Coronary artery (tissue), 2 donors: ENCODE measurements at regions not wholly inside any gene's neighbourhood (a gene's known extent, or its start where the extent isn't known, plus 50 kb on each side); places are given as distances from the start of the nearest gene placed in this dataset.
"Not testable (repeated sequence)": the region's sequence is repeated elsewhere in the genome, so short reads cannot be mapped to it uniquely, and the experiment has no call there.

ENCODE experiments used
- DNase-seq: peaks from one replicate; pipeline ENCODE4 v3.0.0-alpha.2; 2017; ENCODE audit warnings: low spot score
- H3K27ac ChIP-seq, 2 donors: fragments of 200-600 bp; sonication (generic); one replicate each; pipeline ENCODE4 v1.5.1; 2016 to 2019
- H3K4me3 ChIP-seq: fragments of 200-600 bp; sonication (generic); 2 replicates; pipeline ENCODE4 v1.5.1; 2016; ENCODE audit warnings: mild to moderate bottlenecking, moderate library complexity
- CTCF ChIP-seq: fragments of 200-600 bp; sonication (generic); IDR thresholded peaks from one replicate; pipeline ENCODE4 v1.5.1; 2019; ENCODE audit warnings: antibody characterized with exemption

GRCh38 chr17:22373911-22374310 lies 681.6 kb downstream of the KCNJ18 start:
- Histone ChIP-seq H3K27ac (no peak overlapping the region), H3K4me3 (no peak overlapping the region)
- no peak for TF ChIP-seq CTCF
- no peak for DNase-seq

DNA sequence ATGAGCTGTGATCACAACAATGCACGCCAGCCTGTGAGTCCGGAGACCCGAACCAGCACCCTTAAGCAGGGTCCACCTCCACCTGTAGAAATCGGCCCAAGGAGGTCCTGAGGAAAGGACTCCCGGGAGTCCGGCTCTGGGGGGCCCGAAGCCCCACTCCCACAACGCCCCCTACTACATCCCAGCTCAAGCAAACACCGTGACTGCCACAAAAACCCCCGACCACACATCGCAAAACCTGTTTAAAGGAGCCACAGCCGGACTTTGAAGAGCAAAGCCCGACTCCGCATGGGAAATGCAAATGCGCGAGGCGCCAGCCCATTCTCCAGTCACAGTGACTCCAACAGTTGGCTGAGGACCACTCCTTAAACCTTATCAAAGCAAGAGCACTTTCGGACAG lies 682.4 kb downstream of the KCNJ18 start:
- no peak for DNase-seq
- H3K4me3 ChIP-seq, result no peak overlapping the region
- no peak for TF ChIP-seq CTCF
- H3K27ac ChIP-seq, result no peak overlapping the region

- DNase-seq, H3K4me3 ChIP-seq, H3K27ac ChIP-seq: not testable (repeated sequence)
These were observed 684.4 kb downstream of the KCNJ18 start for GRCh38 chr17:22376747-22377146.

GRCh38 chr17:22378748-22379147 lies 686.4 kb downstream of the KCNJ18 start:
- DNase-seq, H3K27ac ChIP-seq, H3K4me3 ChIP-seq: not testable (repeated sequence)

- H3K4me3 ChIP-seq, H3K27ac ChIP-seq, DNase-seq: not testable (repeated sequence)
These were observed 689.3 kb downstream of the KCNJ18 start for GRCh38 chr17:22381589-22381988.

DNA sequence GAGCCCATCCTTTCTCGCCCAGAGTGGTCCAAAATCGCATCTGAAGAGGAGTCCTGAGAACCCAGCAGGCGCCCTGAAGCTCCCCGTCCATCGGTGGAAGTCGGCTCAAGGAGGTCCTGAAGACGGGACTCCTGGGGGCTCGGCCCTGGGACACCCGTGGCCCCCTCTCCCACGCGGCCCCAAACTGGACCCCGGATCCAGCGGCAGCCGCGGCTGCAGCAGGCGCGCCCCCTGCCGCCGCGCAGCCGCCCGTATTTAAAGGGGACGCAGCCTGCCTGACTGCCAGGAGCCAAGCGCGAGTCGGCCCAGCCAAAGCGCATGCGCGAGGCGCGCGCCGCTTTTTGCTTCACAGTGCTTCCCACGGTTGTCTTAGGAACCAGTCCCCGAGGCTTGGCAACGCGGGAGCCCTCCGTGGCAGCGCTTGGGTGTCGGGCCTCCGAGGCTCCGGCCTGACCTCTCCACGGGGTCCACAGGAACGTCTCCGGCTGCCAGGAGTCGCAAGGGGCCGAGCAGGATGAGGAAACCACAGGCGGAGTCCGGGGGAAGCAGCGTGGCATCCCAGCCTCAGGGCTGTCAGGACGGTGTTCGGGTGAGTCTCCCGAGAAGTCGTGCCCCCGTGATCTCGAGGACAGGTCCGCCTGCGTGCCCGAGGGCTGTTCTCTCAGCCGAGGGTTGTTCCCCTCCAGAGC lies 691.6 kb downstream of the KCNJ18 start:
- DNase-seq, H3K4me3 ChIP-seq, H3K27ac ChIP-seq: not testable (repeated sequence)

DNA sequence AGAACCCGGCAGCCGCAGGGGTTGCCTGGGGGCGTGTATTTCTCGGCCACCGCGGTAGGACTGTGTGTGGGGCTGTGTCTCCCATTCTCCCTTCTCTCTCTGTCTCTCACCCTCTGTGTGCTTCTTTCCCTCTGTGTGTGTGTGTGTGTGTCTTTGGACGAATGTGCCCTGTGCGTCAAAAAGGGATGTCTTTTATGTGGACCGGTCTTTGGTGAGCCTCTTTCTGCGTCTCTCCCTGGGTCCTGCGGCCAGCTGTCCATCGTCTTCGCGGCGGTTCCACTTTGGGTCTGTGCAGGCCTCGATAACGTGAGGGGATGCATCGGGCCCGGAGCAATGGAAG lies 692.1 kb downstream of the KCNJ18 start:
- DNase-seq, H3K27ac ChIP-seq, H3K4me3 ChIP-seq: not testable (repeated sequence)

DNA sequence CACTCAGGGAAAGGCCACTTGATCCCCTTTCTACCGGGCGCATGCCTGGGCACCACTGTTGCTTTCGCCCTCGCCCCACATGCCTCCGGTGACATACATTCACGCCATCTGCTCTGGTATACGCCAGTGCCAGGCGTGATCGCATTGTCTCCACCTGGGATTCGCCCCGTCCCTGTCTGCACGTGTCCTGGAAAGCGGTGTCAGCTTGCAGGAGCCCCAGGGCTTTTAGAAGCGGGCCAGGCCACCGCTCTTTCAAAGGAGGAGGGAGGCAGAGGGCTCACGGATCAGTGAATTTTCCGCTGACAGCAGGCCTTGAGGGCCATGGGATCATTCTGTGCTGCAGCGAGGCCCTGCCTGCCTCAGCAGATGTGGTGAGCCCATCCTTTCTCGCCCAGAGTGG lies 706.1 kb downstream of the KCNJ18 start:
- DNase-seq, H3K4me3 ChIP-seq, H3K27ac ChIP-seq: not testable (repeated sequence)

DNA sequence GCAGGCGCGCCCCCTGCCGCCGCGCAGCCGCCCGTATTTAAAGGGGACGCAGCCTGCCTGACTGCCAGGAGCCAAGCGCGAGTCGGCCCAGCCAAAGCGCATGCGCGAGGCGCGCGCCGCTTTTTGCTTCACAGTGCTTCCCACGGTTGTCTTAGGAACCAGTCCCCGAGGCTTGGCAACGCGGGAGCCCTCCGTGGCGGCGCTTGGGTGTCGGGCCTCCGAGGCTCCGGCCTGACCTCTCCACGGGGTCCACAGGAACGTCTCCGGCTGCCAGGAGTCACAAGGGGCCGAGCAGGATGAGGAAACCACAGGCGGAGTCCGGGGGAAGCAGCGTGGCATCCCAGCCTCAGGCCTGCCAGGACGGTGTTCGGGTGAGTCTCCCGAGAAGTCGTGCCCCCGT lies 706.7 kb downstream of the KCNJ18 start:
- not testable (repeated sequence) for DNase-seq, H3K27ac ChIP-seq, H3K4me3 ChIP-seq

- not testable (repeated sequence) for H3K27ac ChIP-seq, H3K4me3 ChIP-seq, DNase-seq
These were observed 712.8 kb downstream of the KCNJ18 start for GRCh38 chr17:22405080-22405479.

GRCh38 chr17:22409160-22409751 lies 716.9 kb downstream of the KCNJ18 start:
- no peak for TF ChIP-seq CTCF

More at GRCh38 chr17:22409160-22409751, 716.9 kb downstream of the KCNJ18 start:
- no peak for DNase-seq
- Histone ChIP-seq H3K4me3 (no peak overlapping the region), H3K27ac (no peak overlapping the region)
